ENCODE measurements at regions not wholly inside any gene's neighbourhood (a gene's known extent, or its start where the extent isn't known, plus 50 kb on each side); places are given as distances from the start of the nearest gene placed in this dataset.

GRCh38 chr9:104429031-104429546, 75.0 kb upstream of the OR13F1 start:
- H3K79me2 ChIP-seq (ENCODE audit: insufficient read depth, low read length): no peaks in the 10 kb centered on the region
- no peaks in the 10 kb centered on the region for H3K4me1 ChIP-seq (ENCODE audit: insufficient read depth, low read length)
- no peak for DNase-seq (ENCODE audit: insufficient read length, low spot score, missing footprints)
- TF ChIP-seq CTCF (IDR thresholded peaks at IDR 0.05; ENCODE audit: extremely low read depth, low read depth, low read length): no peak
- no peak overlapping the region for H2AFZ ChIP-seq (ENCODE audit: low read length)
- no peak overlapping the region for H3K4me2 ChIP-seq (ENCODE audit: insufficient read depth, low read length)
- H3K27me3 ChIP-seq (ENCODE audit: insufficient read depth, low read length): no peaks in the 10 kb centered on the region
- H3K27ac ChIP-seq (ENCODE audit: low read depth, low read length): no peak overlapping the region
- H3K4me3 ChIP-seq (ENCODE audit: insufficient read depth, low read length): no peak overlapping the region
- no peaks in the 10 kb centered on the region for H3K36me3 ChIP-seq (ENCODE audit: insufficient read depth, low read length)
- H4K20me1 ChIP-seq (ENCODE audit: insufficient read depth, low read length): no peaks in the 10 kb centered on the region
- H3K9me3 ChIP-seq (ENCODE audit: low read depth, low read length): peaks cover 7% of the 10 kb centered on the region

- no peak overlapping the region for H3K4me3 ChIP-seq (ENCODE audit: insufficient read depth, low read length)
Measured at GRCh38 chr9:104435059-104435458, 69.0 kb upstream of the OR13F1 start.

GRCh38 chr9:104448036-104448435, 56.0 kb upstream of the OR13F1 start:
- TF ChIP-seq CTCF (IDR thresholded peaks at IDR 0.05; ENCODE audit: extremely low read depth, low read depth, low read length): no peak
- H3K79me2 ChIP-seq (ENCODE audit: insufficient read depth, low read length): no peaks in the 10 kb centered on the region
- no peaks in the 10 kb centered on the region for H4K20me1 ChIP-seq (ENCODE audit: insufficient read depth, low read length)
- no peaks in the 10 kb centered on the region for H3K36me3 ChIP-seq (ENCODE audit: insufficient read depth, low read length)
- H3K4me1 ChIP-seq (ENCODE audit: insufficient read depth, low read length): no peaks in the 10 kb centered on the region
- no peak overlapping the region for H3K27ac ChIP-seq (ENCODE audit: low read depth, low read length)
- no peak overlapping the region for H3K4me3 ChIP-seq (ENCODE audit: insufficient read depth, low read length)
- no peaks in the 10 kb centered on the region for H3K27me3 ChIP-seq (ENCODE audit: insufficient read depth, low read length)
- DNase-seq (ENCODE audit: insufficient read length, low spot score, missing footprints): no peak
- H2AFZ ChIP-seq (ENCODE audit: low read length): no peak overlapping the region
- no peaks in the 10 kb centered on the region for H3K9me3 ChIP-seq (ENCODE audit: low read depth, low read length)
- no peak overlapping the region for H3K4me2 ChIP-seq (ENCODE audit: insufficient read depth, low read length)

More at GRCh38 chr9:104435059-104435458, 69.0 kb upstream of the OR13F1 start:
- Histone ChIP-seq H3K79me2 (ENCODE audit: insufficient read depth, low read length) (no peaks in the 10 kb centered on the region), H3K9me3 (ENCODE audit: low read depth, low read length) (peaks cover 4% of the 10 kb centered on the region), H3K36me3 (ENCODE audit: insufficient read depth, low read length) (no peaks in the 10 kb centered on the region), H3K27ac (ENCODE audit: low read depth, low read length) (no peak overlapping the region), H4K20me1 (ENCODE audit: insufficient read depth, low read length) (no peaks in the 10 kb centered on the region), H3K4me1 (ENCODE audit: insufficient read depth, low read length) (no peaks in the 10 kb centered on the region), H3K4me2 (ENCODE audit: insufficient read depth, low read length) (no peak overlapping the region), H2AFZ (ENCODE audit: low read length) (no peak overlapping the region), H3K27me3 (ENCODE audit: insufficient read depth, low read length) (no peaks in the 10 kb centered on the region)
- DNase-seq (ENCODE audit: insufficient read length, low spot score, missing footprints): no peak
- no peak for TF ChIP-seq CTCF (IDR thresholded peaks at IDR 0.05; ENCODE audit: extremely low read depth, low read depth, low read length)
